ENCODE measurements at regions not wholly inside any gene's neighbourhood (a gene's known extent, or its start where the extent isn't known, plus 50 kb on each side); places are given as distances from the start of the nearest gene placed in this dataset. TPM values are rescaled to one million over a fixed set of nuclear protein-coding genes. Genes with fewer than 3 reads are reported as not detected.
A peak's percentile ranks its signal among the peaks of the same experiment; 100 is the strongest.

GRCh38 chr3:51621091-51621892 lies 49.8 kb upstream of the TEX264 start (continued):
- no peak for TF ChIP-seq VEZF1 (CRISPR knock-in tag; IDR thresholded peaks at IDR 0.05)
- TF ChIP-seq RBM22 (IDR thresholded peaks at IDR 0.05; ENCODE audit: low read depth, low read length, poor library complexity, severe bottlenecking) = no peak
- TF ChIP-seq PHB2 (IDR thresholded peaks at IDR 0.05; ENCODE audit: low read depth) = no peak
- TF ChIP-seq DEAF1 (CRISPR knock-in tag; IDR thresholded peaks at IDR 0.05) = no peak
- TF ChIP-seq HSF4 (CRISPR knock-in tag; IDR thresholded peaks at IDR 0.05; ENCODE audit: borderline replicate concordance) = no peak
- TF ChIP-seq CEBPB (tag; IDR thresholded peaks at IDR 0.05) = peak; percentile 93
- TF ChIP-seq MAFK (IDR thresholded peaks at IDR 0.05; ENCODE audit: low read length) = no peak
- TF ChIP-seq GABPA (tag; conservative IDR thresholded peaks at IDR 0.05; ENCODE audit: low read depth) = no peak

Small RNAs in the stretch of these regions (small RNA-seq; reads per million reads assigned to genes)
- not detected for gene RNU6ATAC29P

All from K562 (cell line).